A673 (cell line): ENCODE measurements at regions not wholly inside any gene's neighbourhood (a gene's known extent, or its start where the extent isn't known, plus 50 kb on each side); places are given as distances from the start of the nearest gene placed in this dataset.

ENCODE experiments used
- BruUV-seq: library from RNA; stranded (reverse); fragments of 400-500 nt; replicated peaks from 2 replicates; lab custom pipeline; 2021; lab: Mats Ljungman, UMichigan
- CTCF ChIA-PET: fragments of 300-600 bp; sonication (Branson Sonifier 250); formaldehyde crosslinking; loops from one replicate; lab custom pipeline; 2022; ENCODE audit warnings: antibody characterized with exemption; lab: Charles Lee
- POLR2A ChIA-PET: fragments of 300-600 bp; sonication (Branson Sonifier 250); formaldehyde crosslinking; loops from one replicate; lab custom pipeline; 2022; ENCODE audit warnings: antibody characterized with exemption; ENCODE audit not compliant: low non-redundant PET; lab: Charles Lee
- DNase-seq: peaks from one replicate; pipeline ENCODE4 v3.0.0-alpha.2; 2015; ENCODE audit warnings: low spot score
- H3K27ac ChIP-seq: fragments of 200-600 bp; sonication (generic); 2 replicates; pipeline ENCODE4 v1.5.1; 2016; ENCODE audit warnings: mixed run types, low read depth, mild to moderate bottlenecking, mixed read lengths, antibody characterized with exemption, low read length; ENCODE audit not compliant: poor library complexity, severe bottlenecking
- H3K27me3 ChIP-seq: fragments of 200-600 bp; sonication (generic); replicated peaks from 2 replicates; pipeline ENCODE4 v1.6.1; 2017; ENCODE audit warnings: mixed run types, low read depth, mild to moderate bottlenecking, mixed read lengths, antibody characterized with exemption, low read length; ENCODE audit not compliant: insufficient read depth, poor library complexity
- H3K36me3 ChIP-seq: fragments of 200-600 bp; sonication (generic); 2 replicates; pipeline ENCODE4 v1.6.1; 2016; ENCODE audit warnings: mixed run types, mild to moderate bottlenecking, mixed read lengths, antibody characterized with exemption, low read length; ENCODE audit not compliant: insufficient read depth, poor library complexity, severe bottlenecking
- H3K4me1 ChIP-seq: fragments of 200-600 bp; sonication (generic); 2 replicates; pipeline ENCODE4 v1.6.1; 2017; ENCODE audit warnings: mixed run types, mild to moderate bottlenecking, mixed read lengths, antibody characterized with exemption, low read length; ENCODE audit not compliant: insufficient read depth, poor library complexity, severe bottlenecking
- H3K4me3 ChIP-seq: fragments of 200-600 bp; sonication (generic); 2 replicates; pipeline ENCODE4 v1.5.1; 2016; ENCODE audit warnings: low read depth, mixed run types, mild to moderate bottlenecking, mixed read lengths, low read length; ENCODE audit not compliant: poor library complexity, severe bottlenecking
- H3K9me3 ChIP-seq: fragments of 200-600 bp; sonication (generic); 2 replicates; pipeline ENCODE4 v1.6.1; 2016; ENCODE audit warnings: mixed run types, low read depth, mild to moderate bottlenecking, mixed read lengths, antibody characterized with exemption, low read length; ENCODE audit not compliant: poor library complexity, severe bottlenecking
- EZH2 ChIP-seq: fragments of 200-600 bp; sonication (generic); IDR thresholded peaks from 2 replicates; pipeline ENCODE4 v1.6.1; 2017; ENCODE audit warnings: borderline replicate concordance, low read depth, mild to moderate bottlenecking, mixed read lengths, antibody characterized with exemption, low read length; ENCODE audit not compliant: poor library complexity, severe bottlenecking
- intact Hi-C: fragments of 100-400 bp; cut with micrococcal nuclease; formaldehyde crosslinking; loops from one replicate; pipeline ENCODE4 v1.10.0; 2022; ENCODE audit not compliant: unreplicated experiment
- TF ChIP-seq, protein P1 (sequence below): fragments of 300-800, 200-600 bp; sonication (generic); conservative IDR thresholded peaks from 2 replicates; pipeline ENCODE4 v1.5.1; 2017; ENCODE audit warnings: low read depth, mild to moderate bottlenecking, antibody characterized with exemption, low read length, moderate library complexity, mixed read lengths

DNA sequence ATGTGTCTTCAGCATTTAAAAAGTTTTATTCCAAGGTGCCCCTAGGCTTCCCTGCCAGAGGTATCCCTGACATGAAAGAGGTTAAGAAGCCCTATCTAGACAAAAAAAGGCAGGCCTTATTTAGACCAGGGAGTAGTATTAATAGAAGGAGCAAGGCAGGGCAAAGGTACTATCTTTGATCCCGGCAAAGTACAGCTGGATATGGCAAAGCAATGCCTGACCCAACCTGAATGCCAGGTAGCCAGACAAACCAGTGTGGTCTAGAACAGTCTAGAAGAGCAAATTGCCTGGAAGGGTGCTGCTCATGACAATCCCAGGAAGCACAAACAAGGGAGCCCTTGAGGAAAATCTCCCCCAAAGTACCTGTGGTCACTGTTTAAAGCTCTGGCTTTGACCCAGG is 62.6 kb upstream of the SYT13 start:
- DNase-seq: no peak
- Histone ChIP-seq H3K27me3 (peaks cover 3% of the 10 kb centered on the region), H3K4me1 (peaks cover 11% of the 10 kb centered on the region), H3K9me3 (no peaks in the 10 kb centered on the region), H3K4me3 (no peak overlapping the region), H3K36me3 (no peaks in the 10 kb centered on the region), H3K27ac (no peak overlapping the region)
- POLR2A ChIA-PET: no interaction called here
- BruUV-seq: no TSS peak
- intact Hi-C loops: no loop called here
- CTCF ChIA-PET: interaction anchor here (1.0 kb wide), 1 partner anchor 15 kb away, joined by 5 read pairs; no protein-coding TSS in a partner anchor
- TF ChIP-seq, protein P1, sequence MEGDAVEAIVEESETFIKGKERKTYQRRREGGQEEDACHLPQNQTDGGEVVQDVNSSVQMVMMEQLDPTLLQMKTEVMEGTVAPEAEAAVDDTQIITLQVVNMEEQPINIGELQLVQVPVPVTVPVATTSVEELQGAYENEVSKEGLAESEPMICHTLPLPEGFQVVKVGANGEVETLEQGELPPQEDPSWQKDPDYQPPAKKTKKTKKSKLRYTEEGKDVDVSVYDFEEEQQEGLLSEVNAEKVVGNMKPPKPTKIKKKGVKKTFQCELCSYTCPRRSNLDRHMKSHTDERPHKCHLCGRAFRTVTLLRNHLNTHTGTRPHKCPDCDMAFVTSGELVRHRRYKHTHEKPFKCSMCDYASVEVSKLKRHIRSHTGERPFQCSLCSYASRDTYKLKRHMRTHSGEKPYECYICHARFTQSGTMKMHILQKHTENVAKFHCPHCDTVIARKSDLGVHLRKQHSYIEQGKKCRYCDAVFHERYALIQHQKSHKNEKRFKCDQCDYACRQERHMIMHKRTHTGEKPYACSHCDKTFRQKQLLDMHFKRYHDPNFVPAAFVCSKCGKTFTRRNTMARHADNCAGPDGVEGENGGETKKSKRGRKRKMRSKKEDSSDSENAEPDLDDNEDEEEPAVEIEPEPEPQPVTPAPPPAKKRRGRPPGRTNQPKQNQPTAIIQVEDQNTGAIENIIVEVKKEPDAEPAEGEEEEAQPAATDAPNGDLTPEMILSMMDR: no peak
- TF ChIP-seq EZH2: no peak

DNA sequence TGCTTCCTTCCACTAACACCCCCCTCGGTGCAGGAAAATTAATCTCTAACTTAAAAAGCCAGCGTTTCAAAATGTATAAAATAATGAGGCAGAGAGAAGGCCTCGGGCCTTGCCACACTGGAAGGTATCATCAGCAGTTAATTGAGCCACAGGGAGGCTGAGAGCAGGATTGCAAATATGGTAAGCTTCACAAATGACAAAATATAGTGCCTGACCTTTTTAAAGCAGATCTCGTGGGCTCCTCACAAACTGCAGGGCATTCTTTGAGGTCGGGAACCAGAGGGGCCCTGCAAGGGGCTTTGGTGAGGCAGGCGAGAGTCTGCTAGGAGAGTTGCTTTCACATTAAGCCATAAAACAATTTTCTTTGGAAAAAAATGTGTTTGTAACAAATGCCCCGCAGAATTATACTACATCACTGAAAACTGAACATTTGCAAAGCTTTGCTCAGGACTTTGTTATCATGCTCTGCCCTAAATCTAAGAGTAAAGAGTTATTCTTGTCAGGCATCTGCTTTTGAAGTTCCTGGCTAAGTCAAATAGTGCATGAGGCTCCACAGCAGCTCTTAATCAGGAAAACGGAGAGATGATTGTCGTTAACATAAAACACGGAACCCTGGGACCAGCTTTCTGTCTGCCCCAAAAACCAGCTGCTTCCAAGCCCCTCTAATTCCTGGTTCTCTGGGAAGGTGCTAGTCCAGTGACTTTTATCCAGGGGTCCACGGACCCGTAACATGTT is 61.4 kb upstream of the SYT13 start:
- Histone ChIP-seq H3K27ac (no peak overlapping the region), H3K27me3 (peaks cover 3% of the 10 kb centered on the region), H3K36me3 (no peaks in the 10 kb centered on the region), H3K9me3 (no peaks in the 10 kb centered on the region), H3K4me3 (no peak overlapping the region), H3K4me1 (peaks cover 16% of the 10 kb centered on the region)
- no peak for DNase-seq
- TF ChIP-seq, protein P1: no peak
- no peak for TF ChIP-seq EZH2
- BruUV-seq: no TSS peak
- ChIA-PET CTCF (interaction anchor here (1.2 kb wide), 1 partner anchor 424 kb away, joined by 6 read pairs; no protein-coding TSS in a partner anchor), POLR2A (no interaction called here)
- intact Hi-C loops: no loop called here

DNA sequence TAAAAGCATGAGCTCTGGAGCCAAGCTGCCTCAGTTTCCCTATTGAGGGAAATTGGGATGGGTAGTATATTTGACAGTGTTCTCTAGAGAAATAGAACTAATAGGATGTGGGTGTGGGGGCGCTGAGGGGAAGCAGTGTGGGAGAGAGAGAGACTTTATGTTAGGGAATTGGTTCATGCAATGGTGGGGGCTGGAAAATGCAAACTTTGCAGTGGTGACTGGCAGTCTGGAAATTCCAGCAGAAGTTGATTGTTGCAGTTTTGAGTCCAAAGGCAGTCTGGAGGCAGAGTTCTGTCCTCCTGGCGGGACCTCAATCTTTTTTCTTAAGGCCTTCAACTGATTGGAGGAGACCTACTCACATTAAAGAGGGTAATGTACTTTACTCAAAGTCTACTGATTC is 59.4 kb upstream of the SYT13 start:
- no peak for DNase-seq
- Histone ChIP-seq H3K36me3 (no peaks in the 10 kb centered on the region), H3K9me3 (no peaks in the 10 kb centered on the region), H3K4me1 (peaks cover 16% of the 10 kb centered on the region), H3K27ac (no peak overlapping the region), H3K4me3 (no peak overlapping the region), H3K27me3 (peaks cover under 1% of the 10 kb centered on the region)
- CTCF ChIA-PET: no interaction called here
- POLR2A ChIA-PET: no interaction called here
- intact Hi-C loops: no loop called here
- no TSS peak for BruUV-seq
- TF ChIP-seq, protein P1: no peak
- no peak for TF ChIP-seq EZH2
